ENCODE measurements at regions not wholly inside any gene's neighbourhood (a gene's known extent, or its start where the extent isn't known, plus 50 kb on each side); places are given as distances from the start of the nearest gene placed in this dataset.

GRCh38 chr5:99651298-99651697 is 722.5 kb upstream of the CHD1 start:
- H3K27ac ChIP-seq, result no peak overlapping the region
- no peak for TF ChIP-seq ZFX (IDR thresholded peaks at IDR 0.05; ENCODE audit: borderline replicate concordance)
- TF ChIP-seq CTCF (IDR thresholded peaks at IDR 0.05), result no peak

GRCh38 chr5:99646011-99646647 is 717.3 kb upstream of the CHD1 start:
- no peak for TF ChIP-seq CTCF (IDR thresholded peaks at IDR 0.05)
- no peak for TF ChIP-seq ZFX (IDR thresholded peaks at IDR 0.05; ENCODE audit: borderline replicate concordance)
- H3K27ac ChIP-seq, result no peak overlapping the region

- no peak for TF ChIP-seq CTCF (IDR thresholded peaks at IDR 0.05)
- TF ChIP-seq ZFX (IDR thresholded peaks at IDR 0.05; ENCODE audit: borderline replicate concordance), result no peak
- no peak overlapping the region for H3K27ac ChIP-seq
Measured at GRCh38 chr5:99644822-99645221, 716.0 kb upstream of the CHD1 start.

- TF ChIP-seq CTCF (IDR thresholded peaks at IDR 0.05) (no peak), ZFX (IDR thresholded peaks at IDR 0.05; ENCODE audit: borderline replicate concordance) (no peak)
- H3K27ac ChIP-seq, result no peak overlapping the region
Measured at GRCh38 chr5:99640646-99641045, 711.8 kb upstream of the CHD1 start.

- TF ChIP-seq CTCF (IDR thresholded peaks at IDR 0.05), result no peak
- TF ChIP-seq ZFX (IDR thresholded peaks at IDR 0.05; ENCODE audit: borderline replicate concordance), result no peak
- H3K27ac ChIP-seq, result no peak overlapping the region
Measured at GRCh38 chr5:99639905-99640304, 711.1 kb upstream of the CHD1 start.

GRCh38 chr5:99636663-99637062 is 707.9 kb upstream of the CHD1 start:
- TF ChIP-seq CTCF (IDR thresholded peaks at IDR 0.05), result no peak
- no peak for TF ChIP-seq ZFX (IDR thresholded peaks at IDR 0.05; ENCODE audit: borderline replicate concordance)
- H3K27ac ChIP-seq, result no peak overlapping the region

GRCh38 chr5:99621772-99622681 is 693.2 kb upstream of the CHD1 start:
- no peak for TF ChIP-seq CTCF (IDR thresholded peaks at IDR 0.05)
- no peak for TF ChIP-seq ZFX (IDR thresholded peaks at IDR 0.05; ENCODE audit: borderline replicate concordance)
- no peak overlapping the region for H3K27ac ChIP-seq
